ENCODE measurements at regions not wholly inside any gene's neighbourhood (a gene's known extent, or its start where the extent isn't known, plus 50 kb on each side); places are given as distances from the start of the nearest gene placed in this dataset.
"Not testable (repeated sequence)": the region's sequence is repeated elsewhere in the genome, so short reads cannot be mapped to it uniquely, and the experiment has no call there.

DNA sequence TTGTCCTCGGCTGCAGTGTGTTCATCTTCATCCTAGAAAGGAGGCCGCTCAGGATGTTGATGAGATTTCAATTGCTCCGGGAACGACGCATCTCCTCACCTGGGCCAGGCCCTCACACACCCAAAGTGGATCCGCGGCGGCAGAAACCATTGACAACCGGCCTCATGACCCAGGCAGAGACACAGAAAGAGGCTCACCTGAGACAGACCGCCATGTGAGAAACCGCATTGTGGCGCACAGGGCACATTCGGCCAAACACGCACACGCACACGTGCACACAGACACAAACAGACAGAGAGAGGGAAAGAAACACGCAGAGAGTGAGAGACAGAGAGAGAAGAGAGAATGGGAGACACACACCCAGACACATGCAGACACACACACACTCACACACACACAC is 3879.3 kb downstream of the SRGAP2C start:
- H3K4me3 Mint-ChIP-seq, H3K27ac Mint-ChIP-seq, H3K36me3 Mint-ChIP-seq, H3K27me3 Mint-ChIP-seq, H3K4me1 Mint-ChIP-seq: not testable (repeated sequence)
- H3K9me3 Mint-ChIP-seq = peaks cover 15% of the 10 kb centered on the region

DNA sequence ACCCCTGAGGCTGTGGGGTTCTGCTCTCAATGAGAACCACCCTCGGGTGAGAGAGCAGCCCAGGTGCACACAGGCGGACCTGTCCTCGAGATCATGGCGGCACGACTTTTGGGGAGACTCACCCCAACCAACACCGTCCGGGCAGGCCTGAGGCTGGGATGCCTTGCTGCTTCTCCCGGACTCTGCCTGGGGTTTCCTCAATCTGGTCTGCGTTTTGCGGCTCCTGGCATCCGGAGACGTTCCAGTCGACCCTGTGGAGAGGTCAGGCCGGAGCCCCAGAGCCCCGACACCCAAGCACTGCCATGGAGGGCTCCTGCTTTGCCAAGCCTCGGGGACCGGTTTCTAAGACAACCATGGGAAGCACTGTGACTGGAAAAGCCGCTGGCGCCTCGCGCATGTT is 3879.7 kb downstream of the SRGAP2C start:
- peaks cover 8% of the 10 kb centered on the region for H3K36me3 Mint-ChIP-seq
- no peaks in the 10 kb centered on the region for H3K27me3 Mint-ChIP-seq
- no peaks in the 10 kb centered on the region for H3K4me1 Mint-ChIP-seq
- peaks cover 20% of the 10 kb centered on the region for H3K9me3 Mint-ChIP-seq
- no peak overlapping the region for H3K4me3 Mint-ChIP-seq
- H3K27ac Mint-ChIP-seq = no peak overlapping the region

DNA sequence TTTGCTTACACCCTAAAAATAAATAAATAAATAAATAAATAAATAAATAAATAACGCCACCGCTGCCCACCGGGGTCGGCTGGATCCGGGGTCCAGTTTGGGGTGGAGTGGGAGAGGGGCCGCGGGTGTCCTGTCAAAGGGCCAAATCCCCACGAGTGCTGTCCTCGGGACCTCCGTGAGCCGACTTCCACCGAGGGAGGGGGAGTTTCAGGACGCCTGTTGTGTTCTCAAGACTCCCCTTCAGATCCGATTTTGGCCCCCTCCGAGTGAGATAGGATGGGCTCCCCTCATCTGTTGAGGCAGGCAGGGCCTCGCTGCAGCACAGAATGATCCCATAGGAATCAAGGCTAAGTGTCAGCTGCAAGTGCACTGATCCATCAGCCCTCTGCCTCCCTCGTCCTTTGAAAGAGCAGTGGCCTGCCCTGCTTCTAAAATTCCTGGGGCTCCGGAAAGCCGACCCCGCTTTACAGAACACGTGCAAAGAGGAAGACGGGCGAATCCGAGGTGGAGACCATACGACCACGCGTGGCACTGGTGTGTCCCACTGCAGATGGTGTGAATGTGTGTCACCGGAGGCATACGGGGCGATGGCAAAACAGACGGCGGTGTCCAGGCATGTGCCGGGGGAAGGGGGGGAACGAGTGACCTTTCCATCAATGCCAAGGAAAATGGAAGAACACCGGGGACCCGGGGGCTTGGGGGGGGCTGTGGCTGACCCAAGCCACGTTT is 3880.5 kb downstream of the SRGAP2C start:
- H3K27ac Mint-ChIP-seq = no peak overlapping the region
- H3K4me3 Mint-ChIP-seq = no peak overlapping the region
- H3K27me3 Mint-ChIP-seq = no peaks in the 10 kb centered on the region
- H3K4me1 Mint-ChIP-seq = no peaks in the 10 kb centered on the region
- peaks cover 27% of the 10 kb centered on the region for H3K9me3 Mint-ChIP-seq
- peaks cover 9% of the 10 kb centered on the region for H3K36me3 Mint-ChIP-seq

DNA sequence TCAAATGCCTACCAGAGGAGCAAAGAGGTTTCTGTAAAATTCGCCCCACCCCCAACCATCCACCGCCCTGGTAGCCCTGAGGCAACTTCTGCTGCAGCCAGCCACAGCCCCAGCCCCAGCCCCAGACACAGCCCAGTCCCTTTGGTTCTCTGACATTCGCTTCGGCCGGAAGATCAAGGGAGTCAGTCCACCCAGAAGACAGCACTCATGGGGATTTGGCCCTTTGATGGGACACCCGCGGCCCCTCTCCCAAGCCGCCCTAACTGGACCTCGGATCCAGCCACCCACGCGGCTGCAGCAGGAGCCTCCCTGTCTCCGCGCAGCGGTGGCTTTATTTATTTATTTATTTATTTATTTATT is 3881.0 kb downstream of the SRGAP2C start:
- Mint-ChIP-seq H3K4me1 (no peaks in the 10 kb centered on the region), H3K36me3 (peaks cover 9% of the 10 kb centered on the region), H3K27me3 (no peaks in the 10 kb centered on the region), H3K27ac (no peak overlapping the region), H3K9me3 (peaks cover 27% of the 10 kb centered on the region), H3K4me3 (no peak overlapping the region)

DNA sequence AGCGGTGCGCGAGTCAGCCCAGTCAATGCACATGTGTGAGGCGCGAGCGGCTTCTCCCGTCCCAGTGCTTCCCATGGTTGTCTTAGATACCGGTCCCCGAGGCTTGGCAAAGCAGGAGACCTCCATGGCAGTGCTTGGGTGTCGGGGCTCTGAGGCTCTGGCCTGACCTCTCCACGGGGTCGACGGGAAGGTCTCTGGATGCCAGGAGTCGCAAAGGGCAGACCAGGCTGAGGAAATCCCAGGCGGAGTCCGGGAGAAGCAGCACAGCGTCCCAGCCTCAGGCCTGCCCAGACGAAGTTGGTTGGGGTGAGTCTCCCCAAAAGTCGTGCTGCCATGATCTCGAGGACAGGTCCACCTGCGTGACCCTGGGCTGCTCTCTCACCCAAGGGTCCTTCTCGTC is 3881.6 kb downstream of the SRGAP2C start:
- peaks cover 27% of the 10 kb centered on the region for H3K9me3 Mint-ChIP-seq
- H3K27me3 Mint-ChIP-seq = no peaks in the 10 kb centered on the region
- no peak overlapping the region for H3K27ac Mint-ChIP-seq
- H3K4me1 Mint-ChIP-seq = no peaks in the 10 kb centered on the region
- no peak overlapping the region for H3K4me3 Mint-ChIP-seq
- H3K36me3 Mint-ChIP-seq = peaks cover 9% of the 10 kb centered on the region

DNA sequence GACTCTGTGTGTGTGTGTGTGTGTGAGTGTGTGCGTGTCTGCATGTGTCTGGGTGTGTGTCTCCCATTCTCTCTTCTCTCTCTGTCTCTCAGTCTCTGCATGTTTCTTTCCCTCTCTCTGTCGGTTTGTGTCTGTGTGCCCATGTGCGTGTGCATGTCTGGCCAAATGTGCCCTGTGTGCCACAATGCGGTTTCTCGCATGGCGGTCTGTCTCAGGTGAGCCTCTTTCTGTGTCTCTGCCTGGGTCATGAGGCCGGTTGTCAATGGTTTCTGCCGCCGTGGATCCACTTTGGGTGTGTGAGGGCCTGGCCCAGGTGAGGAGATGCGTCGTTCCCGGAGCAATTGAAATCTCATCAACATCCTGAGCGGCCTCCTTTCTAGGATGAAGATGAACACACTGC is 3882.1 kb downstream of the SRGAP2C start:
- H3K36me3 Mint-ChIP-seq = not testable (repeated sequence)
- H3K9me3 Mint-ChIP-seq = peaks cover 27% of the 10 kb centered on the region

DNA sequence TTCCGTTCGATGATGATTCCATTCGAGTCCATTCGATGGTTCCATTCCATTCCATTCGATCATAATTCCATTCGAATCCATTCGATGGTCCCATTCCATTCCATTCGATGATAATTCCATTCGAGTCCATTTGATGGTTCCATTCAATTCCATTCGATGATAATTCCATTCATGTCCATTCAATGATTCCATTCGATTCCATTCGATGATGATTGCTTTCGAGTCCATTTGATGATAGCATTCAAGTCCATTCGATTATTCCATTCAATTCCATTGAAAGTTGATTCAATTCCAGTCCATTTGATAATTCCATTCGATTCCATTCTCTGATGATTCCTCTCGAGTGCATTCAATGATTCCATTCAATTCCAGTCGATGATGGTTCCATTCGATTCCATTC is 3895.3 kb downstream of the SRGAP2C start:
- H3K36me3 Mint-ChIP-seq = peaks cover 27% of the 10 kb centered on the region
- no peak overlapping the region for H3K27ac Mint-ChIP-seq
- no peaks in the 10 kb centered on the region for H3K4me1 Mint-ChIP-seq
- H3K4me3 Mint-ChIP-seq = no peak overlapping the region
- H3K27me3 Mint-ChIP-seq = no peaks in the 10 kb centered on the region
- H3K9me3 Mint-ChIP-seq = peaks cover 60% of the 10 kb centered on the region

More for the DNA sequence above, 3882.1 kb downstream of the SRGAP2C start:
- H3K4me1 Mint-ChIP-seq, H3K4me3 Mint-ChIP-seq, H3K27ac Mint-ChIP-seq, H3K27me3 Mint-ChIP-seq: not testable (repeated sequence)

DNA sequence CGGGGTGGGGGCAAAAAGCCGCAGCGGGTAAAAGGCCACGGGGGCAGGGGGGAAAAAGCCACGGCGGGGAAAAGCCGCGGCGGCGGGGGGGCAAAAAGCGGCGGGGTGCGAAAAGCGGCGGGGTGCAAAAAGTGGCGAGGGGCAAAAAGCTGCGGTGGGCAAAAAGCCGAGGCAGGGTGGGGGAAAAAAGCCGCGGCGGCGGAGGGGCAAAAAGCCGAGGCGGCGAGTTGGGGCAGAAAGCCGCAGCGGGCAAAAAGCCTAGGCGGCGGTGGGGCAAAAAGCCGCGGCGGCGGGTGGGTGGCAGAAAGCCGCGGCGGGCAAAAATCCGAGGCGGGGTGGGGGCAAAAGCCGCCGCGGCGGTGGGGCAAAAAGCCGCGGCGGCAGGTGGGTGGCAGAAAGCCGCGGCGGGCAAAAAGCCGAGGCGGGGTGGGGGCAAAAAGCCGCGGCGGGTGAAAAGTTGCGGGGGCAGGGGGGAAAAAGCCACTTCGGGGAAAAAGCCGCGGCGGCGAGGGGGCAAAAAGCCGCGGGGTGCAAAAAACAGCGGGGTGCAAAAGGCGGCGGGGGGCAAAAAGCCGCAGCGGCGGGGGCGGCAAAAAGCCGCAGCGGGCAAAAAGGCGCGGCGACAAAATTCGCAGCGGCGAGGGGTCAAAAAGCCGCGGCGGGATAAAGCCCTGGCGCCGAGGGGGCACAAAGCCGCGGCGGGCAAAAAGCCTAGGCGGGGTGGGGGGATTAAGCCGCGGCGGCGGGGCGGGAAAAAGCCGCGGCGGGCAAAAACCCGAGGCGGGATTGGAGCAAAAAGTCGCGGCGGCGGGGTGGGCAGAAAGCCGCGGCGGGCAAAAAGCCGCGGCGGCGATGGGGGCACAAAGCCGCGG is 3901.2 kb downstream of the SRGAP2C start:
- no peak overlapping the region for H3K27ac Mint-ChIP-seq
- H3K9me3 Mint-ChIP-seq = peaks cover 39% of the 10 kb centered on the region

DNA sequence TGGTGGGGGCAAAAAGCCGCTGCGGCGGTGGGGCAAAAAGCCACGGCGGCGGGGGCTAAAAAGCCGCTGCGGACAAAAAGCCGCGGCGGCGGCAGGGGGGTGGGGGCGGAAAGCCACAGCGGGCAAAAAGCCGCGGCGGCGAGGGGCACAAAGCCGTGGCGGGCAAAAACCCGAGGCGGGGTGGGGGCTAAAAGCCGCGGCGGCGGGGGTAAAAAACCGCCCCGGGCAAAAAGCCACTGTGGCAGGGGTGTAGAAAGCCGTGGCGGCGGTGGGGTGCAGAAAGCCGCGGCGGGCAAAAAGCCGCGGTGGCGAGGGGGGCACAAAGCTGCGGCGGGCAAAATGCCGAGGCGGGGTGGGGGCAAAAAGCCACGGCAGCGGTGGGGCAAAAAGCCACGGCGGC is 3901.8 kb downstream of the SRGAP2C start:
- Mint-ChIP-seq H3K36me3 (peaks cover 18% of the 10 kb centered on the region), H3K4me1 (no peaks in the 10 kb centered on the region), H3K27me3 (no peaks in the 10 kb centered on the region), H3K9me3 (peaks cover 34% of the 10 kb centered on the region), H3K4me3 (no peak overlapping the region), H3K27ac (no peak overlapping the region)

More for the DNA sequence above, 3901.2 kb downstream of the SRGAP2C start:
- Mint-ChIP-seq H3K4me3 (no peak overlapping the region), H3K36me3 (peaks cover 22% of the 10 kb centered on the region), H3K4me1 (no peaks in the 10 kb centered on the region), H3K27me3 (no peaks in the 10 kb centered on the region)

DNA sequence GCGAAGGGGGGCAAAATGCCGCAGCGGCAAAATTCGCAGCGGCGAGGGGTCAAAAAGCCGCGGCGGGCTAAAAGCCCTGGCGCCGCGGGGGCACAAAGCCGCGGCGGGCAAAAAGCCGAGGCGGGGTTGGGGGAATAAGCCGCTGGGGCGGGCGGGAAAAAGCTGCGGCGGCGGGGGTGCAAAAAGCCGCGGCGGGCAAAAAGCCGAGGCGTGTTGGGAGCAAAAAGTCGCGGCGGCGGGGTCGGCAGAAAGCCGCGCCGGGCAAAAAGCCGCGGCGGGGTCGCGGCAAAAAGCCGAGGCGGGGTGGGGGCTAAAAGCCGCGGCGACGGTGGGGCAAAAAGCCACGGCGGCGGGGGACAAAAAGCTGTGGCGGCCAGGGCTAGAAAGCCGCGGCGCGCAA is 3902.5 kb downstream of the SRGAP2C start:
- Mint-ChIP-seq H3K4me3 (no peak overlapping the region), H3K9me3 (peaks cover 31% of the 10 kb centered on the region), H3K27ac (no peak overlapping the region), H3K27me3 (no peaks in the 10 kb centered on the region), H3K36me3 (peaks cover 15% of the 10 kb centered on the region), H3K4me1 (no peaks in the 10 kb centered on the region)

DNA sequence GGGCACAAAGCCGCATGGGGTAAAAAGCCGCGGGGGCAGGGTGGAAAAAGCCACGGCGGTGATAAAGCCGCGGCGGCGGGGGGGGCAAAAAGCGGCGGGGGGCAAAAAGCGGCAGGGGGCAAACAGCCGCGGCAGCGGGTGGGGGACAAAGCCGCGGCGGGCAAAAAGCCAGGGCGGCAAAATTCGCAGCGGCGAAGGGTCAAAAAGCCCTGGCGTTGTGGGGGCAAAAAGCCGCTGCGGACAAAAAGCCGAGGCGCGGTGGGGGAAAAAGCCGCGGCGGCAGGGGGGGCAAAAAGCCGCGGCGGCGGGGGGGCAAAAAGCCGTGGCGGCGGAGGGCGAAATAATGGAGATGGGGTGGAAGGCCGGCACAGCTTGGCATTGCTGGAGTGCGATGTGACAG is 3902.9 kb downstream of the SRGAP2C start:
- Mint-ChIP-seq H3K27ac (no peak overlapping the region), H3K4me1 (no peaks in the 10 kb centered on the region), H3K9me3 (peaks cover 26% of the 10 kb centered on the region), H3K36me3 (peaks cover 15% of the 10 kb centered on the region), H3K27me3 (no peaks in the 10 kb centered on the region), H3K4me3 (no peak overlapping the region)

DNA sequence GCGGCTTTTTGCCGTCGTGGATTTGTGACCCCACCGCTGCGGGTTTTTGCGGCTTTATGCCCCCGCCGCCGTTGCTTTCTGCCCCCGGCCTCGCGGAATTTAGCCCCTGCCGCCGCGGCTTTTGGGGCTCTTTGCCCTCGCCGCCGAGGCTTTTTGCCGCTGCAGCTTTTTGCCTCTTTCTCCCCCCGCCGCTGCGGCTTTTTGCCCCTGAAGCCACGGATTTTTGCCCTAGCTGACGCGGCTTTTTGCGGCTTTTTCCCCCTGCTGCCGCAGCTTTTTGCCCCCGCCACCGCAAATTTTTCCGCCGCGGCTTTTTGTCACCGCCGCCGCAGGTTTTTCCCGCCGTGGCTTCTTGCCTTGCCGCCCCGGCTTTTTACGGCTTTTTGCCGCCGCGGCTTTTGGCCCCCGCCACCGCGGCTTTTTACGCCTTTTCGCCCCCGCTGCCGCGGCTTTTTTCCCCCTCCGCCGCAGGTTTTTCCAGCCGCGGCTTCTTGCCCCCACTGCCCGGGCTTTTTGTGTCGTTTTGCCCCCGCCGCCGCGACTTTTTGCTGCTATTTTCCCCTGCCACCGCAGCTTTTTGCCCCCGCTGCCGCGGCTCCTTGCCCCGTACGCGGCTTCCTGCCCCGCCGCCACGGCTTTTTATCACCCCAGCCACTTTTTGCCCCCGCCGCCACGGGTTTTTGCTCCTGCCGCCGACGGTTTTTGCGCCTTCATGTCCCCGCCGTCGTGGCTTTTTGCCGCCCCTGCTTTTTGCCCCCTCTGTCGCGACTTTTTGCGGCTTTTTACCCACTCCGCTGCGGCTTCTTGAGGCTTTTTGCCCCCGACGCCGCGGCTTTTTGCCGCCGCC is 3933.6 kb downstream of the SRGAP2C start:
- no peak overlapping the region for H3K4me3 Mint-ChIP-seq
- H3K36me3 Mint-ChIP-seq = peaks cover 3% of the 10 kb centered on the region
- no peaks in the 10 kb centered on the region for H3K27me3 Mint-ChIP-seq
- peaks cover 14% of the 10 kb centered on the region for H3K9me3 Mint-ChIP-seq
- no peak overlapping the region for H3K27ac Mint-ChIP-seq
- H3K4me1 Mint-ChIP-seq = no peaks in the 10 kb centered on the region

DNA sequence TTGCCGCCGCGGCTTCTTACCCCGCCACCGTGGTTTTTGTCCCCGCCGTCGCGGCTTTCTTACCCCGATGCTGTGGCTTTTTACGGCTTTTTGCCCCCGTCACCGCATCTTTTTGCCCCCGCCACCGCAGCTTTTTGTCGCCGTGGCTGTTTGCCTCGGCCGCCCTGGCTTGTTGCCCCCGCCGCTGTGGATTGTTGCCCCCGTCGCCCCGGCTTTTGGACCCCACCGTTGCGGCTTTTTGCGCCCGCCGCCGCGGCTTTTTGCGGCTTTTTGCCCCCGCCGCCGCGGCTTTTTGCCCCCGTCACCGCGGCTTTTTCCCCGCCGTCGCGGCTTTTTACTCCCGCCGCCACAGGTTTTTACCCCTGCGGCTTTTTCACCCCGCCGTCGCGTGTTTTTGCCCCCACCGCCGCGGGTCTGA is 3934.3 kb downstream of the SRGAP2C start:
- Mint-ChIP-seq H3K9me3 (peaks cover 16% of the 10 kb centered on the region), H3K4me1 (no peaks in the 10 kb centered on the region), H3K4me3 (no peak overlapping the region), H3K36me3 (peaks cover 3% of the 10 kb centered on the region), H3K27ac (no peak overlapping the region), H3K27me3 (no peaks in the 10 kb centered on the region)

DNA sequence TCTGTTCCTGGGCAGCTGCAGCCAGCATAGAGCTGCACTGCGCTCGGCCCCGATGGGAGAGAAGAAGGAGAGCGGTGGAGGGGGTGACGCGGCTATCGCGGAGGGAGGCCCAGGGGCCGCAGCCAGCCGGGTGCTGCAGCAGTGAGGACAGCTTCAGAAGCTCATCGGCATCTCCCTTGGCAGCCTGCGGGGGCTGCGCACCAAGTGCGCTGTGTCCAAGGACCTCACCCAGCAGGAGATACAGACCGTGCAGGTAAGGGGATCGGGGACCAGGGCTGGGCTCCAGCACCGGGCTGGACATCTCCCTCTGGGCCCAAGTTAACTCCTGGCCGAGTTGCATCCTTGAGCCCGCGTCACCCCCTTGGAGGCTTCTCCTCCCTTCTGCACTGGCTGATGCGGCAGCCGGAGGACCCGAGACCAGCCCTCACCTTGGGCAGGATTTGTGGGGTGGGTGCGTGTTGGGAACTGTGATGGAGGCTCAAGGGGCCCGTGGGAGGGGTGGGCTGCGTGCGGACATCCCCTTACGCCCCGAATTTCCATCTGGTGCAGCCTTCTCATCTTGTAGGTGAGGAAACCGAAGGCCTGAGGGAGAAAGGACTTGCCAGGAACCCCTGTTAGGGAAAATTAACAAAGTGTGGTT is 3934.9 kb downstream of the SRGAP2C start:
- not testable (repeated sequence) for H3K4me3 Mint-ChIP-seq, H3K27me3 Mint-ChIP-seq, H3K4me1 Mint-ChIP-seq, H3K36me3 Mint-ChIP-seq, H3K27ac Mint-ChIP-seq
- H3K9me3 Mint-ChIP-seq = peaks cover 19% of the 10 kb centered on the region

DNA sequence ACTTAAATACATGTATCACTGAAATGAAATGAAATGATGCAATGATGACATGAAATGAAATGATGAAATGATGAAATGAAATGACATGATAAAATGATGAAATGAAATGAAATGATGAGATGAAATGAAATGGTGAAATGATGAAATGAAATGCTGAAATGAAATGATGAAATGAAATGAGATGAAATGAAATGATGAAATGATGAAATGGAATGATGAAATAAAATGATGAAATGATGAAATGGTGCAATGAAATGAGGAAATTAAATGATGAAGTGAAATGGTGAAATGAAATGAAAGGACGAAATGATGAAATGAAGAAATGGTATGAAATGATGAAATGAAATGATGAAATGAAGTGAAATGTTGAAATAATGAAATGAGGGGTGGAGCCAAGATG is 3937.8 kb downstream of the SRGAP2C start:
- H3K27me3 Mint-ChIP-seq, H3K4me3 Mint-ChIP-seq, H3K36me3 Mint-ChIP-seq, H3K27ac Mint-ChIP-seq, H3K4me1 Mint-ChIP-seq: not testable (repeated sequence)
- H3K9me3 Mint-ChIP-seq = peaks cover 24% of the 10 kb centered on the region

Measured in activated naive CD4-positive, alpha-beta T cell treated with anti-CD3 and anti-CD28 coated beads, Interleukin-2, amount 50 U/mL, for 24 hours (primary cell).